DND-41 (cell line): ENCODE measurements at regions not wholly inside any gene's neighbourhood (a gene's known extent, or its start where the extent isn't known, plus 50 kb on each side); places are given as distances from the start of the nearest gene placed in this dataset.
"Not testable (repeated sequence)": the region's sequence is repeated elsewhere in the genome, so short reads cannot be mapped to it uniquely, and the experiment has no call there.

Experiments
- EZH2 ChIP-seq: IDR thresholded peaks from 3 replicates; pipeline ENCODE4 v1.6.1; 2012; ENCODE audit warnings: borderline replicate concordance, low read depth, mild to moderate bottlenecking, moderate library complexity, low read length, inconsistent platforms; ENCODE audit not compliant: severe bottlenecking
- TF ChIP-seq, protein P1 (sequence below): IDR thresholded peaks from 2 replicates; pipeline ENCODE4 v1.5.1; 2012; ENCODE audit warnings: borderline replicate concordance, low read length, moderate library complexity, mild to moderate bottlenecking; ENCODE audit not compliant: poor library complexity, severe bottlenecking; ENCODE audit errors: extremely low read depth

- TF ChIP-seq, protein P1, sequence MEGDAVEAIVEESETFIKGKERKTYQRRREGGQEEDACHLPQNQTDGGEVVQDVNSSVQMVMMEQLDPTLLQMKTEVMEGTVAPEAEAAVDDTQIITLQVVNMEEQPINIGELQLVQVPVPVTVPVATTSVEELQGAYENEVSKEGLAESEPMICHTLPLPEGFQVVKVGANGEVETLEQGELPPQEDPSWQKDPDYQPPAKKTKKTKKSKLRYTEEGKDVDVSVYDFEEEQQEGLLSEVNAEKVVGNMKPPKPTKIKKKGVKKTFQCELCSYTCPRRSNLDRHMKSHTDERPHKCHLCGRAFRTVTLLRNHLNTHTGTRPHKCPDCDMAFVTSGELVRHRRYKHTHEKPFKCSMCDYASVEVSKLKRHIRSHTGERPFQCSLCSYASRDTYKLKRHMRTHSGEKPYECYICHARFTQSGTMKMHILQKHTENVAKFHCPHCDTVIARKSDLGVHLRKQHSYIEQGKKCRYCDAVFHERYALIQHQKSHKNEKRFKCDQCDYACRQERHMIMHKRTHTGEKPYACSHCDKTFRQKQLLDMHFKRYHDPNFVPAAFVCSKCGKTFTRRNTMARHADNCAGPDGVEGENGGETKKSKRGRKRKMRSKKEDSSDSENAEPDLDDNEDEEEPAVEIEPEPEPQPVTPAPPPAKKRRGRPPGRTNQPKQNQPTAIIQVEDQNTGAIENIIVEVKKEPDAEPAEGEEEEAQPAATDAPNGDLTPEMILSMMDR, result not testable (repeated sequence)
- TF ChIP-seq EZH2, result not testable (repeated sequence)
Measured at GRCh38 chr21:7826174-7826573, 2695.2 kb upstream of the TPTE start.
